ENCODE measurements at regions not wholly inside any gene's neighbourhood (a gene's known extent, or its start where the extent isn't known, plus 50 kb on each side); places are given as distances from the start of the nearest gene placed in this dataset.

- TF ChIP-seq RNF2 (IDR thresholded peaks at IDR 0.05; ENCODE audit: borderline replicate concordance, low read depth, low read length, missing control alignments, poor library complexity, severe bottlenecking) (no peak), CEBPB (IDR thresholded peaks at IDR 0.05; ENCODE audit: low read depth, low read length) (no peak), KDM5A (IDR thresholded peaks at IDR 0.05; ENCODE audit: low read length) (no peak), ZNF274 (IDR thresholded peaks at IDR 0.05; ENCODE audit: borderline replicate concordance, extremely low read depth, low read length) (no peak), POLR2A (IDR thresholded peaks at IDR 0.05; ENCODE audit: control extremely low read depth in 1 of 2, low read depth in 2 of 2, low read length in 2 of 2) (no peak), GABPA (IDR thresholded peaks at IDR 0.05; ENCODE audit: borderline replicate concordance, insufficient read depth, low read length) (no peak), CTBP2 (IDR thresholded peaks at IDR 0.05; ENCODE audit: borderline replicate concordance, insufficient read depth, insufficient read length, low read length) (no peak), EZH2 (IDR thresholded peaks at IDR 0.05; ENCODE audit: low read depth, low read length, severe bottlenecking) (no peak), NRF1 (IDR thresholded peaks at IDR 0.05; ENCODE audit: low read depth, low read length) (no peak)
Measured at GRCh38 chr1:58839147-58839795, 55.4 kb upstream of the JUN start (continued).

Measured in H1 (cell line).